GM12801 (cell line): ENCODE measurements at regions not wholly inside any gene's neighbourhood (a gene's known extent, or its start where the extent isn't known, plus 50 kb on each side); places are given as distances from the start of the nearest gene placed in this dataset.

Experiments used
- CTCF ChIP-seq: IDR thresholded peaks from one replicate; pipeline ENCODE4 v1.5.1; 2011; ENCODE audit warnings: control low read depth; ENCODE audit not compliant: insufficient read length; ENCODE audit errors: extremely low read depth

- no peak for TF ChIP-seq CTCF
Measured at GRCh38 chr14:87133073-87133801, 859.7 kb downstream of the GALC start.

GRCh38 chr14:87131879-87132278 lies 861.1 kb downstream of the GALC start:
- TF ChIP-seq CTCF: no peak

GRCh38 chr14:87122166-87122565 lies 870.8 kb downstream of the GALC start:
- TF ChIP-seq CTCF: no peak

GRCh38 chr14:87121716-87122115 lies 871.3 kb downstream of the GALC start:
- TF ChIP-seq CTCF: no peak

GRCh38 chr14:87115234-87115633 lies 877.7 kb downstream of the GALC start:
- no peak for TF ChIP-seq CTCF

- TF ChIP-seq CTCF: no peak
Measured at GRCh38 chr14:87113286-87113685, 879.7 kb downstream of the GALC start.

GRCh38 chr14:87111741-87112140 lies 881.2 kb downstream of the GALC start:
- no peak for TF ChIP-seq CTCF
